ENCODE measurements at regions not wholly inside any gene's neighbourhood (a gene's known extent, or its start where the extent isn't known, plus 50 kb on each side); places are given as distances from the start of the nearest gene placed in this dataset.

DNA sequence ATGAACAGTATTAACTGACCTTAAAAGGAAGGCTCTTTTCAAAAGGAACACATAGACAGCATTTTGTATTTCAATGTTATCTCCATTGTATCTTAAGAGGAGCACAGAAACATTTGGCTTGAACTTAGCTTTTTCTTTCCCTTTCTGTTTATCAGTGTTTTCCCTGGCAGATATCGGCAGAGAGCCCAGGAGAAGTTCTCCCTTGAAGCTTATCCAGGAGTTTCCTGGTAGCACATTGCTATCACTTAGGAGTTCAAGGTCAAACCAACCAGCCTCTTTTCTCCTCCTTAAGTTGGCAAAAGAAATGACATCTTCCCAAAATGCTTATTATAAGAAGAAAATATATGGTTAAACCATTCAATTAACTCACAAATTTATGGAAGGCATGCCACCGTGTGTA is 344.6 kb upstream of the UBE2E2 start:
- TF ChIP-seq, protein P1, sequence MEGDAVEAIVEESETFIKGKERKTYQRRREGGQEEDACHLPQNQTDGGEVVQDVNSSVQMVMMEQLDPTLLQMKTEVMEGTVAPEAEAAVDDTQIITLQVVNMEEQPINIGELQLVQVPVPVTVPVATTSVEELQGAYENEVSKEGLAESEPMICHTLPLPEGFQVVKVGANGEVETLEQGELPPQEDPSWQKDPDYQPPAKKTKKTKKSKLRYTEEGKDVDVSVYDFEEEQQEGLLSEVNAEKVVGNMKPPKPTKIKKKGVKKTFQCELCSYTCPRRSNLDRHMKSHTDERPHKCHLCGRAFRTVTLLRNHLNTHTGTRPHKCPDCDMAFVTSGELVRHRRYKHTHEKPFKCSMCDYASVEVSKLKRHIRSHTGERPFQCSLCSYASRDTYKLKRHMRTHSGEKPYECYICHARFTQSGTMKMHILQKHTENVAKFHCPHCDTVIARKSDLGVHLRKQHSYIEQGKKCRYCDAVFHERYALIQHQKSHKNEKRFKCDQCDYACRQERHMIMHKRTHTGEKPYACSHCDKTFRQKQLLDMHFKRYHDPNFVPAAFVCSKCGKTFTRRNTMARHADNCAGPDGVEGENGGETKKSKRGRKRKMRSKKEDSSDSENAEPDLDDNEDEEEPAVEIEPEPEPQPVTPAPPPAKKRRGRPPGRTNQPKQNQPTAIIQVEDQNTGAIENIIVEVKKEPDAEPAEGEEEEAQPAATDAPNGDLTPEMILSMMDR (IDR thresholded peaks at IDR 0.05; ENCODE audit: low read length), result no peak
- no peak for TF ChIP-seq EZH2 (IDR thresholded peaks at IDR 0.05; ENCODE audit: borderline replicate concordance, low read length)
